ACC112 (cell line): ENCODE measurements at regions not wholly inside any gene's neighbourhood (a gene's known extent, or its start where the extent isn't known, plus 50 kb on each side); places are given as distances from the start of the nearest gene placed in this dataset.

Experiments used
- H2AFZ ChIP-seq: fragments of 200-600 bp; sonication (generic); one replicate; pipeline ENCODE4 v1.6.0; 2017; ENCODE audit warnings: antibody characterized with exemption, low read length; ENCODE audit not compliant: unreplicated experiment
- H3K27ac ChIP-seq: fragments of 200-600 bp; sonication (generic); 2 replicates; pipeline ENCODE4 v1.5.1; 2014; ENCODE audit warnings: low read depth, mild to moderate bottlenecking, antibody characterized with exemption, low read length, moderate library complexity
- H3K27me3 ChIP-seq: fragments of 200-600 bp; sonication (generic); 2 replicates; pipeline ENCODE4 v1.6.1; 2014; ENCODE audit warnings: mild to moderate bottlenecking, antibody characterized with exemption, low read length, moderate library complexity, mixed read lengths; ENCODE audit not compliant: insufficient read depth
- H3K36me3 ChIP-seq: fragments of 200-600 bp; sonication (generic); 2 replicates; pipeline ENCODE4 v1.6.1; 2016; ENCODE audit warnings: mild to moderate bottlenecking, antibody characterized with exemption, low read length, moderate library complexity, mixed read lengths; ENCODE audit not compliant: insufficient read depth
- H3K4me1 ChIP-seq: fragments of 200-600 bp; sonication (generic); one replicate; pipeline ENCODE4 v1.6.1; 2016; ENCODE audit warnings: low read length, mixed read lengths; ENCODE audit not compliant: insufficient read depth, unreplicated experiment, control insufficient read depth
- H3K4me3 ChIP-seq: fragments of 200-600 bp; sonication (generic); 2 replicates; pipeline ENCODE4 v1.5.1; 2014; ENCODE audit warnings: mild to moderate bottlenecking, low read depth, low read length
- H3K79me2 ChIP-seq: fragments of 200-600 bp; sonication (generic); one replicate; pipeline ENCODE4 v1.6.0; 2016; ENCODE audit warnings: low read length; ENCODE audit not compliant: control insufficient read depth, unreplicated experiment, insufficient read depth

DNA sequence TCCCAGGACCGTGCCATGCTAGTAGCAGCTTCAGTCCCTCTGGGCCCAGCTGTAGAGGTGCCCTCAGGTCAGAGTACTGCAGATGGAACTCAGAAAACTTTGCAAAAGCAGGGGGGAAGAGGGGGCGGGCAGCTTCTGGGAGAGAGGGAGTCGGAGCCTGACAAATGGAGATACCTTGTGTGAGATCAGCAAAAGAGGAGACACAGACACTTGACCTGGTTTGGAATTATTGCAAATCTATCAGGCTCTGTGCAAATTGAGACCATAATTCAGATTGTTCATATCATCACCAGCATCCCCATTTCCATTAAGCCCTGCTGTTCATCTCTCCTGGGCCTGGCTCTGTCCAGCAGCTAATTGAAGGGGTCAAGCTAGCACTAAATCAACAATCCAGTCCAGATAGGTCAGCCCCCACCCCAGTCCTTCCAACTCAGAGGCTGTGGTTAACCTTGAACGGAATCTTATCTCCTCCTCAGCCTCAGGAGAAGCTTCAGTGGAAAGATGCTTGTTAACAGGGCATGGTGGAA lies 292.6 kb upstream of the PLET1 start:
- H3K27ac ChIP-seq: no peak overlapping the region
- no peak overlapping the region for H3K4me3 ChIP-seq
- no peaks in the 10 kb centered on the region for H3K4me1 ChIP-seq
- H3K36me3 ChIP-seq: no peaks in the 10 kb centered on the region
- peaks cover 36% of the 10 kb centered on the region; the same call in 1 of the 2 replicates for H3K27me3 ChIP-seq
- no peaks in the 10 kb centered on the region for H3K79me2 ChIP-seq
- no peak overlapping the region for H2AFZ ChIP-seq

- Histone ChIP-seq H3K27me3 (peaks cover 24% of the 10 kb centered on the region; the same call in 1 of the 2 replicates), H3K79me2 (no peaks in the 10 kb centered on the region), H3K4me3 (no peak overlapping the region), H3K27ac (no peak overlapping the region), H2AFZ (no peak overlapping the region), H3K36me3 (no peaks in the 10 kb centered on the region), H3K4me1 (no peaks in the 10 kb centered on the region)
Measured at GRCh38 chr11:112554586-112554985, 293.9 kb upstream of the PLET1 start.

DNA sequence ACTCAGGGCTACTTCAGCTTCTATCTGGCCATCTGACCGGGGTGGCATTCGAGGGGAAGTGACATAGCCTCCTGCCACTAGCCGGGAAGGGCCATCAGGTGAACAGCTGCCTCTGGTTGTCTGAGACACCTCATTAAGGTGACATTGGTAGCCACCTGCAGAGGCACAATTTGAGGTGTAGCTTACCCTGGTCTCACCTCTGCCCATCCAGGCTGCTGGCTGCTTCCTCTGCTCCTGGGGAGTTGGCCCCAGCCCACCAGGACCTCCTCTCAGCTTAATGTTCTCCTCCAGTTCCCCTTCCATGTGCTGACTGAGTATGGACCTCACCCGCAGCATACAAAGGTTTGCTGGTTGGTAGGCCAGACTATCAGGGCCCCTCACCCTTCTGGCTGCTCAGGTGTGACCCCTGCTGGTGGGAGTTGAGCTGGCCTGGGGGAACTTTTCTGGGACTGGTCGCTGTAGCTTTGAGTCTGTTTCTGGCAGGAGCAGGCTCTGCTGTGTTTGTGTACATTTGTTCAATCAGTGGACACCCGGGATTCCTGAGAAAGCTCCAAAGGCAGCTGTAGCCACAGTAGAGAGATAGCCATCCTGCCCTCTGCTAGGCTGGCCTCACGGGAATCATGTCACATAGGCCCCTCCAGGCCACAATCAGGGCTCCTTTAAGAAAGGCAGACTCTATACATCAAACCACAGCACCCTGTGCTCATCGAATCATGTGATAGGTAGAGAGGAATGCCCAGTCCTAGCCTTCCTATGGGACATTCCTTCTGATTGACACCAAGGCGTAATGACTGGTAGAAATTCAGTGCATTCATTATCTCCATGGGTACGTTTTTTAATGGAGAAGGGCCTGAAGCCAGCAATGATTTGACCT lies 295.1 kb upstream of the PLET1 start:
- H3K27me3 ChIP-seq: peaks cover 16% of the 10 kb centered on the region; the same call in 1 of the 2 replicates
- no peak overlapping the region for H3K4me3 ChIP-seq
- no peaks in the 10 kb centered on the region for H3K79me2 ChIP-seq
- H3K36me3 ChIP-seq: no peaks in the 10 kb centered on the region
- H2AFZ ChIP-seq: no peak overlapping the region
- no peak overlapping the region for H3K27ac ChIP-seq
- H3K4me1 ChIP-seq: no peaks in the 10 kb centered on the region

GRCh38 chr11:112558691-112559090 lies 298.0 kb upstream of the PLET1 start:
- Histone ChIP-seq H3K27ac (no peak overlapping the region), H3K36me3 (no peaks in the 10 kb centered on the region), H3K27me3 (no peaks in the 10 kb centered on the region), H3K4me3 (no peak overlapping the region), H3K79me2 (no peaks in the 10 kb centered on the region), H3K4me1 (no peaks in the 10 kb centered on the region), H2AFZ (no peak overlapping the region)

DNA sequence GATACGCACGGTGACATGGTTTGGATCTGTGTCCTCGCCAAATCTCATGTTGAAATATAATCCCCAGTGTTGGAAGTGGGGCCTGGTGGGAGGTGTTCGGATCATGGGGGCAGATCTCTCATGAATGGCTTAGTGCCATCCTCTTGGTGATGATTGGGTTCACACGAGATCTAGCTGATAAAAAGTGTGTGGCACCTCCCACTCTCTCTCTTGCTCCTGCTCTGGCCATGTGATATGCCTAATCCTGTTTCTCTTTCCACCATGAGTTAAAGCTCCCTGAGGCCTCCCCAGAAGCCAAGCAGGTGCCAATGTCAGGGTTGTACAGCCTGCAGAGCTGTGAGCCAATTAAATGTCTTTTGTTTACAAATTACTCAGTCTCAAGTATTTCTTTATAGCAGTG lies 303.1 kb upstream of the PLET1 start:
- H3K79me2 ChIP-seq: no peaks in the 10 kb centered on the region
- H3K27ac ChIP-seq: no peak overlapping the region
- no peaks in the 10 kb centered on the region for H3K36me3 ChIP-seq
- H3K4me3 ChIP-seq: no peak overlapping the region
- H2AFZ ChIP-seq: no peak overlapping the region
- H3K4me1 ChIP-seq: no peaks in the 10 kb centered on the region
- peaks cover 2% of the 10 kb centered on the region for H3K27me3 ChIP-seq

- H2AFZ ChIP-seq: no peak overlapping the region
- H3K4me3 ChIP-seq: no peak overlapping the region
- no peak overlapping the region for H3K27ac ChIP-seq
- no peaks in the 10 kb centered on the region for H3K4me1 ChIP-seq
- H3K36me3 ChIP-seq: no peaks in the 10 kb centered on the region
- no peaks in the 10 kb centered on the region for H3K79me2 ChIP-seq
- H3K27me3 ChIP-seq: peaks cover 6% of the 10 kb centered on the region
Measured at GRCh38 chr11:112564228-112564955, 303.7 kb upstream of the PLET1 start.

GRCh38 chr11:112565551-112565950 lies 304.9 kb upstream of the PLET1 start:
- no peak overlapping the region for H3K4me3 ChIP-seq
- H3K27me3 ChIP-seq: peaks cover 12% of the 10 kb centered on the region
- H3K79me2 ChIP-seq: no peaks in the 10 kb centered on the region
- no peaks in the 10 kb centered on the region for H3K36me3 ChIP-seq
- H3K27ac ChIP-seq: no peak overlapping the region
- no peak overlapping the region for H2AFZ ChIP-seq
- no peaks in the 10 kb centered on the region for H3K4me1 ChIP-seq

- peaks cover 12% of the 10 kb centered on the region for H3K27me3 ChIP-seq
- no peaks in the 10 kb centered on the region for H3K79me2 ChIP-seq
- H3K4me3 ChIP-seq: no peak overlapping the region
- no peaks in the 10 kb centered on the region for H3K4me1 ChIP-seq
- H2AFZ ChIP-seq: no peak overlapping the region
- H3K36me3 ChIP-seq: no peaks in the 10 kb centered on the region
- H3K27ac ChIP-seq: no peak overlapping the region
Measured at GRCh38 chr11:112566124-112566523, 305.5 kb upstream of the PLET1 start.

DNA sequence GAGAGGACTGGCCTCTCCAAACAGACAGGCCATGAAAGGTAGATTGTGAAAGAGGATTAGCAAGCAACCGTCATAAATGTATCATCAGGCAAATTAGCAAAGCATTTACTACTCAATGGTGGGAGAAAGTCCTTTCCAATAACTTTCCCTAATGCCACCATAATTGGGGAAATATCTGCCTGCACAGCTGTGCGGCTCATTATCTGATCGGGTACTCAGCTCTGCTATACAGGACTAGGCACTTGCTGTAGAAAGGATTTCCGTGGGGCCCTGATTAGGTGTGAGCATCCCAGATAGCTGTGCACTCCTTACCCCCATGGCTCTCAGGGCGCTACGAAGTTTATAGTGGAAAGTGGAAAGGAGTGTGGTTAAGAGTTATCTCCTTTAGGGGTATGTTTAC lies 309.7 kb upstream of the PLET1 start:
- Histone ChIP-seq H3K36me3 (no peaks in the 10 kb centered on the region), H2AFZ (no peak overlapping the region), H3K79me2 (no peaks in the 10 kb centered on the region), H3K27ac (no peak overlapping the region), H3K4me1 (no peaks in the 10 kb centered on the region), H3K4me3 (no peak overlapping the region), H3K27me3 (peaks cover 12% of the 10 kb centered on the region)

- no peaks in the 10 kb centered on the region; the same call in 1 of the 2 replicates for H3K27me3 ChIP-seq
- no peaks in the 10 kb centered on the region for H3K4me1 ChIP-seq
- no peak overlapping the region for H2AFZ ChIP-seq
- H3K4me3 ChIP-seq: no peak overlapping the region
- no peak overlapping the region for H3K27ac ChIP-seq
- no peaks in the 10 kb centered on the region for H3K79me2 ChIP-seq
- H3K36me3 ChIP-seq: no peaks in the 10 kb centered on the region
Measured at GRCh38 chr11:112579282-112579681, 318.6 kb upstream of the PLET1 start.
